Activated CD8-positive, alpha-beta memory T cell treated with anti-CD3 and anti-CD28 coated beads, Interleukin-2, amount 50 U/mL, for 4 hours (primary cell): ENCODE measurements at regions not wholly inside any gene's neighbourhood (a gene's known extent, or its start where the extent isn't known, plus 50 kb on each side); places are given as distances from the start of the nearest gene placed in this dataset.

Experiments
- DNase-seq: peaks from one replicate; pipeline ENCODE4 v3.0.0-alpha.2; 2020

DNA sequence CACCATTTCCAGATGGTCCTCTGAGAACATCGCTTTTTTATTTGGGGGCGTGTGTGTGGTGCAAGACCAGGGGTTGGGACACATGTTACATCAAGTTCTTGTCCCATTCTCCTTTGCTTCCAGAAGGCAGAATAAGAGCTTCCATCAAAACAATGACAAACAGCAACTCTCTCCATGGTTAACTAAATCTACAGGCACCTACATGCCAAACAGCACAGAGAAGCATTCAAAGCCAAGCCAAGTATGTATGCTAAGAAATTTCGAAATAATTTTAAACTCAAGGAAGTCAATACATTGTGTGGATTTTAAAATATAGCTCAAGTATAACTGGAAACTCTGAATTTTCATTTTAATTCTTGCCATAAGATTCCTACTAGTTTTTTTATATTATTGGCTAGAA, 105.6 kb downstream of the SEC61B start:
- no peak for DNase-seq

DNA sequence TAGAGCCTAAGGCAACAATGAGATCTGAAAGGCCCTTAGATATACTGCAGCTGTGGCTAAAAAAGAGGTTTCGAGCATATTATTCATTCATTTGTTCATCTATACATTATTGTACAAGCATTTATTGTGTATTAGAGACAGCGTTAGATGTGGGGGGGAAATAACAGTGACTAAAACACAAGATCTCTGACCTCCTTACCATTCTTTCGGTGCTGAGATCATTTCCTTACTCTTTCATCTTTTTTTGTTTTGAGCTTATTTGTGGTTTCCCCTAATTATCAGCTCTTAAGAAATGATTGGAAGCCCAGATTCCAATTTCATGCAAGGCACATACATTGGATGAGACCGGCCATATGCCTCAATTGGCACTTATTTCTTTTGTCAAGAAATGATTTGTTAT, 113.2 kb downstream of the SEC61B start:
- DNase-seq, result no peak

DNA sequence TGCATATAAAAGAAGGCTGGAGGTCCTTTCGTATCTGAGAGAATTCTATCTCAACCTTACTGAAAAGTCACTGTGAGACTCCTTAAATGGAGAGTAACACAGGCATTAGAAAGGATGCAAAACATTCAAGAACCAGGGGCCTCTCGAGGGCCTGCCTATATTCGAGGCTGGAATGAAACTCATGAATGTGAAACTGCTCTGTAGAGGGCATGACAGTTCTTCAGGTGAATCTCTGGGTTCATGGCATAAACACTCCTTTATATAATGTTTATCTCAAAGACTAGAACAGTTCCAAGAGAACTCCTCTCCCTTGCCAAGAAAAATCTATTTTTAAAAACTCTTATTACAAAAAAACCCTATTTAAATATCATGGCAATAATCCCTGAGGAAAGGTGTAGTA, 113.9 kb downstream of the SEC61B start:
- DNase-seq, result no peak

DNA sequence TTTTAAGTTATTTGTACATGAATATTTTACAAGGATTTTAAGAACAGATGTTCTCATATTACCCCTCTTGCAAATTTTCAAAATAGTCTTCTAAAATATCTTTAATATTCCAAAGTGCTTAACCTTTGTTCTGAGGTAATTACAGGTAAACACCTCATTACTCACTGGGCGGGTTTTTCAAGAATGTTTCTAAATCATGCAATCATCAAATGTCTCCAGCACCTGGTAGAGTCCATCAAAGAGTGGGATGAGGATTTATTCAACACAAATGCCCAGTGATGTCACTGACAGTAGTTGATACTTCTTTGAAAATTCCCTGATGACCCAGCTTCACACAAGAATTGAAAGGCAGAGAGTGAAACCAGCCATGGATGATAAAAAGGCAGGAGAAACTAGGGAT, 114.4 kb downstream of the SEC61B start:
- no peak for DNase-seq

DNA sequence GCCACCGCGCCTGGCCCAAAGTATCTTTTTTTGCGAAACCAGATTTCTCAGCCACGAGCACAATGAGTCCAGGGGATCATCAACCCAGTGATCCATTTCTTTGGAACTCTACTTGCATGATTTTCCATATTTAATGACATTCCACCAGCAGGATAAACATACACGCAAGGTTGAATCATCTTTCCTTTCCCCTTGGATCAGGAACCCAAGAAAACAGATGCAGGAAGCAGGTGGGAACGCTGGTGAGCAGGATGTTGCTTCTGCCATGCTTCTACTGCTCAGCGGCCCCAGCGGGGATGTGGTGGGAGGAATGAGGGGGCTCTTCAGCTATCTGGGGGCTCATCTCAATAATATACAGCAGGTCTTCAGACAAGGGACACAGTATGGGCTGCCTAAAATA, 118.2 kb downstream of the SEC61B start:
- no peak for DNase-seq

DNA sequence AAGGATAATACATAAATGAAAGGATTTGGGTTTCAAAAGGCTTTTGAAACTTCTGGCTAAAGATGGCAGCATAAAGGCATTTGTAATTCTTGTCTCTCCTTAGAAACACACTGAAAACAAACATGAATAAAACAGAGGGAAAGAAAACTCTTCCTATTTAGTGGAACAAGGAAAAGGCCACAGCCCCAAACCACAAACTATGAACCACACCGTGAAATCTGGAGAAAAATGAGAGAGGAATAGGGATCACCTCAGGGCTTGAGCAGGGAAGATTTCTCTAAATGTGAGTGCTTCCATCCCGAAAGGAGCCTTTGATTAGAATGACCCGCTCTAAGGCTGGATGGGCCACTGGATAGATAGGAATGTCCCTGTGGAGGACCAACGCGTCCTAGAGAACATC, 119.6 kb downstream of the SEC61B start:
- DNase-seq, result no peak

DNA sequence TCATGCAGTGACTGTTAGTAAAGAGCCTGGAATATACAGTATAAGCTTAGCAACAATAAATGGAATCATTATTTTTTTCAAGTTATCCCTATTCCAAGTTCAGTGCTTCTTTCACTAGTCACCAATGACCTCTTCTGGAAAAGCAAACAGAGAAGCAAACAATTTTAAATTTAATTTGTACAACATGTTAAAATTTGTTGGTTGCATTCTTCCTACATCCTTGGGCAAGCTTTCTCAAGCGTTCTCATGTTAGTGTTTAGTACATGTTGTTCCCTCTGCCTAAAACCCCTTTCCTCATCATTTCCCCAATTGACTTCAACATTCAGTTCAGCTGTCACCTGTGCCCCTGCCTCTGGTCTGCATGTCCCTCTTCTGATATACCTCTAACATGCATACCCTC, 123.4 kb downstream of the SEC61B start:
- DNase-seq, result no peak

DNA sequence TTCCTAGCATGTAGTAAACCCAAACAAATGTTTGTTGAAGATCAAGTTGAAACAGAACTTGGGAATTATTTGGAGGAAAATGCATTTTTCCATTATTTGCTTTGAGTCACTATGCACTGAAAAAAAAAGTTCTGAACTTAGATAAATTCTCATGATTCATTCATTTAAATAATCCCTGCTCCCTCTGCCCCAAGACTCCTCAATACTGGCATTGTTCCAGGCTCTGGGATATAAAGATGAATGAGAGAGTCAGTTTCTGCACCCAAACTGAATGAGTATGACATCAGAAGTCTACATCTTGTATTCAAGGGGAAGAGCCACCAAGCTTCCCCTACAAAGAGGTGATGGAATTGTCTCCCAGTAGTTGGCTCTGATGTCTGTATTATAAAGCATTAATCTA, 123.9 kb downstream of the SEC61B start:
- DNase-seq, result no peak

DNA sequence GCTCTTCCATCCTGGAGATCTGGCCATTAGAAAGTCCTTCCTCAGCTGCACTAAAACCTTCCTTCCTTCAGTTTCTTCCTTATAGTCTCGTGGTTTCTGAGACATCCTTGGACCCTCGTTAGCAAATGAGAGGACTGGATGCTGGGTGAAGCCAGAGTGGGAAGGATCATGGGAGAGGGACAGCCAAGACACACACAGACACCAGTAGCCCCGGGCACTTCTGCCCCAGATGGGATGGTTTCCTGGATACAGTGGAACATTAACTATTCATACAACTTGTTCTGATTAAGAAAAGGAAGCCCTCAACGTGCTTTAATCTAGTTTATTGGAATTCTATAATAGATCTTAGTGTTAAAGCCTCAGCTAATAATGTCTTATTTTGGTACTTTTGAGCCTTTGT, 125.5 kb downstream of the SEC61B start:
- DNase-seq, result no peak

DNA sequence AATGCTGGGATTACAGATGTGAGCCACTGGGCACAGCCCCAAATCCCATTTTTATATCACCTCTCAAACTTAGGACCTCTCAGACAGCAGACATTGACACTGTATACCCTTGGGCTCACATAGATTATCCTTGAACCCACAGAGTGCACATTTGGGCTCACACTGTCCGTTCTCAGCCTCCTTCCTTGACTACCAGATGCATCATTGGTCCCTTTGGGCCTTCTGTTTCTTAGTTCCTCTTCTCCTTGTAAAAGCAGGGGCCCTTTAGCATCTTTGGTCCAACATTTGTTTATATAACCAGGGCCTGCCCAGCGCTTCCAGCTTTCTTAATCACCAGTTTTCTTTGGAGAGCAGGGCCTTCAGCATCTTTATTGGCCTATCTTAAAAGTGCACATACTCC, 126.2 kb downstream of the SEC61B start:
- DNase-seq, result no peak

DNA sequence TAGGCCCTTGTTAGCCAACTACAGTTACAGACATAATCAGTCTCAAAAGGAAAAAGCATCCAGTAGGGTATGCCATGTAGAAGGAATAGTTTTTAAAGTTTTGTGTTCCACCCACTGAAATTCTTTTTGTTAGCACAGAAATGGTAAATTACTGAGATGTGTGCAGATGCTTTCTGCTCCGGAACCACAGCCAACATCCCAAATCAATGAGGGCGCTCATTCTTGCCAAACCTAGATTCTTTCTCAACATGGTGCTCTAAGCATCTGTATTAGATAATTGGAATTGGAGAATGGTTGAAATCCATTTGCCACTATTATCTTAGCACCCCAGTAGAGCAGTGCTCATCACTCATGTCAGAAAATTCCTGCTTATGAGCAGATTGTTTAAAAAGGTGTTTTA, 127.8 kb downstream of the SEC61B start:
- DNase-seq, result no peak

DNA sequence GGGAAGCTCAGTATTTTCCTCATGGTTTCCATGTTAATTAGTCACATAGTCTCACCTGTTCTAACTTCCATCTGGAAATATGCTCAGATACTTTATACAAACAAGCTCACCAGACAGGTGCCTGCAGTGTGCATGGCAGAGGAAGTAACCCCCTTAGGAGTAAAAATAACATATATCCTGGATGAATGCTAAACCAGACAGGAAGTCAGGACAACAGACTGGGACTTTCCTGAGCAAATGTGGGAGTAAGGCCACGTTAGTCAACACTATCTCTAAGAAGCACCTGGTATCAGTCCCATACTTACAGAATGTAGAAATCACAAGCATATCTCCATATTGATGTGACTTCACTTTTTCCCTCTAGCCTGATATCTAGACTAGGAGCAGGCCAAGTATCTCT, 128.4 kb downstream of the SEC61B start:
- no peak for DNase-seq

DNA sequence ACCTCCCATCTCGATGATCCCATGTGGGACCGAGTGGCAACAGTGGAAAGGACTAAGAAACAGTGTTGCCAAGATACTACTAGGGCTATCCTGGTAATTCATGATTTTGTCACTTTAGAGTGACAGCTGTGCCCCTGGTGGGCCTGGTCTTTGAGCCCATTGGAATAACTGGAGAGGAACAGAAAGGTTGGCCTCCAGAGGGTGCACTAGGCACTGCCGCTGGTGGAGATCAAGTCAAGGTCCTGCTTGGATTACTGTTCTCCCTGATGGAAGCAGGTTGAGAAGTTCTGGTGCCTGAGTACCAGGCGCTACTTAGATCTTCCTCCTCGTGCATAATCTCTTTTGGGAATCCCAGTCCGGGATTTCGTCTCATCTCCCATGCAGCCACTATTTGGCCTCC, 129.6 kb downstream of the SEC61B start:
- no peak for DNase-seq

DNA sequence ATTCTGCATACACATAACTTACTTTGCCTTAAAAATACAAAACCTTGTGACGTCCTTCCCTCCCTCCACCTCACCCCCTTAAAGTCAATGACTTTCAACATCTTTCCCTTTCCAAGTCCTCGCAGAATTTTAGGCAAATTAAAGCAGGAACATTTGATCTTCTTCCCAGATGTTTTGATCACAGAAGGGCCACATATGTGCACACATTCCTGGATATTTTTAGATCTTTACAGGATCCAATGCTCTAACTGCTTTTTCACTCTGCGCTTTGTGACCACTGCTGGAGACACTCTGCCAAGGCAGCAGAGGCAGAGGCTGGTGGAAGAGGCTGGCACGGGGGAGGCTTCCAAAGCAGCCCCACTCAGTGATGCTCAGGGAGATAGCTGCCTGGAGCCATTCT, 130.7 kb downstream of the SEC61B start:
- no peak for DNase-seq

DNA sequence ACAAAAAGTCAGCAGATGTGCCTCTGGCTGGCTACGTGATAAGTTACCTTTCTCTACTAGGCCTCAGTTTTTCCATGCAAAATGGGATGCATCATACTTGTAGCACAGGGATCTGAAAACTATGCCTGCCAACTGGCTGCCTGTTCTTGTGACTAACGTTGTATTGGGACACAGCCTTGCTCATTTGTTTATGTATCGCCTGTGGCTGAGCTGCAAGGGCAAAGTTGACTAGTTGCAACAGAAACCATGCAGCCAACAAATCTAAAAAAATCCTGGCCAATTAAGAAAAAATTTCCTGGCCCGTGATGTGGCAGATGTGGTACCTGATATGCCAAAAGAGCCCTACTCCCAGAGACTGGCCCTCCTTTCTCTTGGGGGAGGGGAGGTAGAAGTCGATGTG, 131.3 kb downstream of the SEC61B start:
- DNase-seq, result no peak

DNA sequence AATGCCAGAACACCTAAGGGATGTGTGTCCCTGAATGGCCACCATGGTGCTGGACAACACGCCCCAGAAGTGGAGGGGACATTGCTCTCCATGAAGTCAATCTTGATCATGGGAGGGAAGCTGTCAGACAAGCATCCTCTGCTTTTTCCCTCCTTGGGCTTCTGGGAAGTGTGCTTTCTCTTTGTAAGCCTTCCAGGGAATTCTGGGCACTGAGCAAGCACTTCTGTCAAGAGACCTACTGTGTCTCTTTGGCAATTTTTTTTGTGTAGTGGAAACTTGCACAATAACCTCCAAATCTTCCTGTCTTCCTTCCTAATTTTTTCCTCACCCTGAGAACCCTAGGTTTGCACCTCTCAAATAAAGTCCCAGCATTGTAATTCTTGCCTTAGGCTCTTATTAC, 132.0 kb downstream of the SEC61B start:
- no peak for DNase-seq

DNA sequence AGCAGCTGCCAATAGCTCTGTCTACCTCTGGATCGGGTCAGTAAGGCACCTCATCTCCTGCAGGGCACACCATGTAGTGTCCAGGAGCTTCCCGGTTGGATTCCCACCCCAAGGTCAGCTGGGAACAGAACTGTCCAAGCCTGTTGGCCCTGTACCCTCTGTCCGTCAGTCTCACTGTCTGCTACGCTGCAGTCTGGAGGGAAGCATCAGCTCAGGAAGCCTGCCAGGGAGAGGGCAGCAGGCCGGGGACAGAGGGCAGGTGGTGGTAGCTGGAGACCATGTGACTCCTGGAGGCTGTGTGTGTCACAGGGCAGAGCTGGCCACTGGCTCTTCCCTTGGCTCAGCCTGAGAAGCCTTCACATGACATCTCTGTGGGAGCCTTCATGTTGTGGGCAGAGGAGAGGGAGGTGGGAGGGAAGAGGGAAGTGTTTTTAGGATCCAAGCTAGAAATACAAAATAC, 134.5 kb downstream of the SEC61B start:
- DNase-seq, result no peak

DNA sequence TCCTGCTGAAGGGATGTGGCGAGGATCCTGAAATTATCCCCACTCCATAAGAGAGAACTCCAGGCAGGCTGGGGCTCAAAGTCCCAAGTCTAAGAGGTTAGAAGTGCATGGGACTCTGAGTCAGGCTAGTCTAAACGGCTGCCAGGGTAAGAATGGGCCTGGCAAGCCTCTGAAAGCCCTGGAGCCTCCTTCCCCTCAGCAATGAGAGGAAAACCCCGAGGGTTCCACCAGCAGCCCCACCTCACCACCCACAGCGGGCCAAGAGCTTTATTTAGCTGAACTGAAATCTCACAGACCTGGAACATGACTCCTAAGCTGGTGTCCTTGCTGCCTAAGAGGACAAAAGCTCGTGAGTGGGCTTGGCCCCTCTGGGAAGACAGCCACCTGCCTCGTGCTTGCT, 135.5 kb downstream of the SEC61B start:
- DNase-seq, result no peak

DNA sequence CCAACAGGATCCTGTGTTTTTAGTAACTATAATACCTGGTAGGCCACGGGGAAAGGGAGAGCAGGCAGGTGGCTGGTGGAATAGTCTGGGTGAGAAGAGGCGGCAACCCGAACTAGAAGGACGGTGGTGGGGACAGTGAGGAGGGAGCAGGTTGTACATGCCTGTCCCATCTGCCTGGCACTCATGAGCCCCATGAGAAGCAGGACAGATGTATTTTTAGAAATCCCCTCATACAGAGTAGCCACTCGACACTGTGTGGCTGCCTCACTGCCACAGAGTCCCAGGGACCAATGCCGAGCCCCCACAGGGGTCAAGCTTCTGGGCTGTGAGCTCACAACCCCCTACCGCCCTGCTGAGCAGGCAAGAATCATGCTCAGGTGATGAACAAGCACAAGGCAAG, 136.6 kb downstream of the SEC61B start:
- no peak for DNase-seq

DNA sequence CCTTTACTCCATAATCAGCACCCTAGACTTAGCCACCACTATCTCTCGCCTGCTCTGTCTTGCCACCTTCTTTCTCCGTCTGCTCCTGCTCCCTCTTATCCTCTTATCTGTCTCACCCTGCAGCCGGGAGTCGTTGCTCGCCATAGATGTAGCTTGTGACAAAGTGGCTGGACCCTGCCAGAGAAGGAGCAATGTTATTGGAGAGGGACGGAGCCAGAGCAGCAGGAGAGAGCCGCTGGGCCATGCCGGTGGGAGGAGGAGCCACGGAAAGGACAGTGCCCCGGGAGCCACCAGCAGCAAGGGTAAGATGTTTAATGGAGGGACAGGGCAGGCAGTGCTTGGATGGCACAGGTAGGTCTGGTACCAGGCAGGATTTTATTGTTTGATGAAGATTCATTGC, 137.3 kb downstream of the SEC61B start:
- DNase-seq, result no peak

DNA sequence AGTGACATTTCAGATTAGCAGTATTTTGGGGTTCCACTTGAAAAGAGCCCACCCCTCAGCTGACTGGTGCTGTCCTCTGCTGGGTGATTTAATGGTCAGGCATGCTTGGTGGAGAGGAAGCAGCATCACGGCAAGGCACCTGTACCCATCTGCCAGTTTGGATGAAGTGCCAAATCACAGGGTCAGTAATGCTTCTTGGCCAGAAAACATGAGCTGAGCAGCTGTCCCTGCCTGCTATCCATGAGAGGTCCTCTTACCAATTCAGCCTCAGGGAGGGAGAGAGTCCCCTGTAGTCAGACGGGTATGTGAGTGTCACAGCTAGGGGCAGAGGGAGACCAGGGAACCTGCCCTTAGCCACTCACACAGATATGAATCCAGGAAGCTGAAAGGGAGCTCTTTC, 137.9 kb downstream of the SEC61B start:
- DNase-seq, result no peak

DNA sequence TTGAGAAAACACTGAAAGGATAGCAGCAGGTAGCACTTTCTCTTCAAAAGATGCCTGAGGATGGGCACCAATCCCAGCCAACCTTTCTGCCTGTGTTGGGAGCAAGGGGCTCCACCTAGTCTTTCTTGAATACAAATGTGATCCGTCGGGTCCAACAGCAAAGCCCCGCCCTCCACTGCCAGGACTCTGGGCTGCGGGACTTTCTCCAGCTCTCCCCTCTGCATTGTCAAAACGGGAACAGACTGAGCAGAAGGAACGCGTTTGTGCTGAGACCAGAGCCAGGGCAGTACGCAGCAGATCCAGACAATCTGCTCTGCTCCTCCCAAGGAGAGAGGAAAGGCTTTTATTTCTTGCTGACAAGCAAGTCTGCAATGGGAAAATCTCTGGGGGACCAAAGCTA, 139.7 kb downstream of the SEC61B start:
- no peak for DNase-seq

DNA sequence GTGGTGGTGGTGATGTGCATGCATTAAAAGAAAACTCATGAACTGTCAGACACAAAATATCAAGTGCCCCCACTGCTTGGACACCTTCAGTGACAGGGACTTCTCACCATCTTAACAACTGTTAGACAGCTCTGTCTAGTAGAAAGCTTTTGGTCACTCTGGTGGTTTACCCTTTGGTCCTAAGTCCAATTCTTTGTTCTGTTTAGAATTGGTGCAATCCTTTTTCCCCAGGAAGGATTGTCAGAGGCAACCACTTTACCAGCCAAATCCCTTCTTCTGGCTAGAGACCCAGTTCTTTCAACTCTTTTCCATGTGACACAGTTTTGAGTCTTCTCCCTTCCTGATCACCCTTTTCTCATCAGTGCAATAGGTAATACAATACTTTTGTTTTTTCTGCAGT, 140.2 kb downstream of the SEC61B start:
- DNase-seq, result no peak

DNA sequence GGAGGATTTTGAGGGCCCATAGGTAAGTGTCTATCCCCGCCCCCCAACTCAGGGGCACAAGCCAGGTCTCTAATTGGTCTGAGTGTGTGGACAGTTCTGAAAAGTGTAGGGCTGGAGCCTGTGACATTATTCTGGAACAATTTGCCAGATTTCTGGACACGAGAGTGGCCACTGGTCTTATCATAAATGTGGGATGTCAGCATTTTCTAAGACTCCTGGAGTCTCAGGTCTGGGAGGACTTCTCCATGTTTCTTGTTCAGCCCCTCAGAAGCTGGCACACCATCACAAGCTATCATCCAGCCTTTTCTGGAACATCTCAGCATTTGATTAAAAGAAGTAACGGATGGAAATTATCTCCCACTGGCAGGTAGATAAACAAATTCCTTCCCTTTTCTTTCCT, 141.4 kb downstream of the SEC61B start:
- no peak for DNase-seq

DNA sequence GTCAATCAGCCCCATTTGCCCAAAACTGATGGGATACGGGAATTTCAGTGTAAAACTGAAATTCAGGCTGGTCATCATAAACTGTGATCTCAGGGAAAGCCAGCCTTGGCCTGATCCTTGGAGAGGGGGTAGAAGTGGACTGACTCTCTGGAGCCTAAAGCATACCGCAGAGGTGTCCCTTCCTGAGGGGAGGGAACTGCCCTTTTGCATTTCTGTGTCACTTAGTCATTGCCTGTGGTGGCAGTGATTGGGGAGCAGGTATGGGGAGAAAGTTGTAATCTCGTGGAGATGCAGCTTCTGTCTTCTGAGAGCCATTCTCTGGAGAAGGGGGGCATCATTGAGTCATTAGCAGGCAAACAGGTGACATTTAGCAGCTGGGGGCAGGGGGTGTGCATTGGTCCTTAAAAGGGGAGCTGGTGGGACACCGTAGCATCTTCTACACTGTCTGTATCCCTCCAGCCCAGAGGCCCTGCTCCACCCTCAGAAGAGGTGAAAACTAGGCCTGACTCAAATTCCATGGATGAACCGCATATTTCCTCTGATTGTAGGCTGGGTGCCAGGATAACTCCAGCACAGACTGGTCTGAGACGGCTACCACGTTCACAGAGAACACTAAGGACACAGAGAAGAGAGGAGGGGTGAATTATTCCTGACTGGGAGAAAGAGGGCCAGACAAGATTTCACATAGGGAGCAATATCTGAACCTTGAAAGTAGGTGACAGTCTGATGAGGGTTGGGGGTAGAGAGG, 143.3 kb downstream of the SEC61B start:
- DNase-seq, result no peak

DNA sequence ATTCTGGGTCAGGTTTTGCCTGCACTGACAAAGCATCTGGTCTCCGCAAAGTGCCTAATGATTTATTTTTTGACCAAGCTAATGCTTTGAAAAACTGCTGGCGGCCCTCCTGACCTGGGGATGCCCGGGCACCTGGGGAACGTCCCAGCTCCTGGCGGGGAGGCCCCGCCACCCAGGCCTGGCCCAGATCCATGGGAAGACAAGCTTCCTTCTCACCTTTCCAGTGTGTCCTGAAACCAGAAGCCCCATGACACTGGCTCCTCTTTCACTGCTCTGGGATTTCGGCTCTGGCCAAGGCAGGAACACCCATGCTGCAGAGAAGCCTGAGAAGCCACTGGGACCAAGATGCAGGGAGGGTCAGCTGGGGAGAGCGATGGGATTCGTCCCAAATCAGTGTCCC, 144.1 kb downstream of the SEC61B start:
- no peak for DNase-seq
